NCI-H2196 (cell line): ENCODE measurements at regions not wholly inside any gene's neighbourhood (a gene's known extent, or its start where the extent isn't known, plus 50 kb on each side); places are given as distances from the start of the nearest gene placed in this dataset.
A peak's percentile ranks its signal among the peaks of the same experiment; 100 is the strongest.
"Not testable (repeated sequence)": the region's sequence is repeated elsewhere in the genome, so short reads cannot be mapped to it uniquely, and the experiment has no call there.

Experiments
- DNase-seq: peaks from one replicate; lab custom pipeline; 2025; ENCODE audit not compliant: unreplicated experiment; lab: John Stamatoyannopoulos, UW

DNA sequence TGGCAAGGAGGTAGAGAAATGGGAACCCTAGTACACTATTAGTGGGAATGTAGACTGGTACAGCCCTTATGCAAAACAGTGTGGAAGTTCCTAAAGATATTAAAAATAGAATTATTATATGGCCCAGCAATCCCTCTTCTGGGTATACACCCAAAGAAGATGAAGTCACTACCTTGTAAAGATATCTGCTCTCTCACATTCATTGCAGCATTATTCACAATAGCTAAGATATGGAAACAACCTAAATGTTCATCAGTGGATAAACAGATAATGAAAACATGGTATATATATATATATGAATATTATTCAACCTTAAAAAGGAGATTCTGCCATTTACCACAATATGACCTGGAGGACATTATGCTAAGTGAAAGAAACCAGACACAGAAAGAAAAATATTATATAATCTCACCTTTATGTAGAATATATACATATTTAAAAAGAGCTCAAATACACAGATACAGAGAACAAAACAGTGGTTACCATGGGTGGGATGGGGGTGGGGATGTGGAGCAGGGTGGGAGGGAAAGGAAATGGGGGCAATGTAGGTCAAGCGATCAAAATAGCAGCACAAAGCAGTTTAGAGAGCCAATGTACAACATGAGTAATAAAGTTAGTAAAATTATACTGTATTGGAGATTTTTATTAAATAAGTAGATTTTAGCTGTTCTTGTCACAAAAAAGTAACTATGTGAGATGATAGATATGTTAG is 138.6 kb downstream of the SPRY1 start:
- DNase-seq, result no peak

DNA sequence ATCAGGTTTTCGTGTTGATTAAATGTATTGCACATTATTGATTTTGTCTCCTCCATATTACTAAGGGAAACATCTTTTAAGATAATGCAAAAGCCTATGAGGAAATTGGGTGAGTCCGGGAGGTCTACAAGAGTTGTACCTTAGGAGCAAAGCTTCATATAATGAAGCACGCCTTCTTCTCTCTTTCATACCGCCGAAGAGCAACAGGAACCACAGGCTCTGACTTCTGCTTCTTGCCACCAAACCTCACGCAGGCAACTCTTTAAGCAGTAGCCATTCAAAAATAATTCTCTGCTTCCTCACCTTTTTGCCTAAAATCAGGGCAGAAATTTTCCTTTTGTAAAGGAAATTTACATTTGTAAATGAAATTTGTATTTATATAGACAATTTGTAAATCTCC is 139.6 kb downstream of the SPRY1 start:
- no peak for DNase-seq

DNA sequence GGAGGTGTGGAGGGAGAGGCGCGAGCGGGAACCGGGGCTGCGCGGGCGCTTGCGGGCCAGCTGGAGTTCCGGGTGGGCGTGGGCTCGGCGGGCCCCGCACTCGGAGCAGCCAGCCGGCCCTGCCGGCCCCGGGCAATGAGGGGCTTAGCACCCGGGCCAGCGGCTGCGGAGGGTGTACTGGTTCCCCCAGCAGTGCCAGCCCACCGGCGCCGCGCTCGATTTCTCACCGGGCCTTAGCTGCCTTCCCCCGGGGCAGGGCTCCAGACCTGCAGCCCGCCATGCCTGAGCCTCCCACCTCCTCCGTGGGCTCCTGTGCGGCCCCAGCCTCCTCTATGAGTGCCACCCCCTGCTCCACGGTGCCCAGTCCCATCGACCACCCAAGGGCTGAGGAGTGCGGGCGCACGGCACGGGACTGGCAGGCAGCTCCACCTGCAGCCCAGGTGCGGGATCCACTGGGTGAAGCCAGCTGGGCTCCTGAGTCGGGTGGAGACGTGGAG is 141.4 kb downstream of the SPRY1 start:
- not testable (repeated sequence) for DNase-seq

DNA sequence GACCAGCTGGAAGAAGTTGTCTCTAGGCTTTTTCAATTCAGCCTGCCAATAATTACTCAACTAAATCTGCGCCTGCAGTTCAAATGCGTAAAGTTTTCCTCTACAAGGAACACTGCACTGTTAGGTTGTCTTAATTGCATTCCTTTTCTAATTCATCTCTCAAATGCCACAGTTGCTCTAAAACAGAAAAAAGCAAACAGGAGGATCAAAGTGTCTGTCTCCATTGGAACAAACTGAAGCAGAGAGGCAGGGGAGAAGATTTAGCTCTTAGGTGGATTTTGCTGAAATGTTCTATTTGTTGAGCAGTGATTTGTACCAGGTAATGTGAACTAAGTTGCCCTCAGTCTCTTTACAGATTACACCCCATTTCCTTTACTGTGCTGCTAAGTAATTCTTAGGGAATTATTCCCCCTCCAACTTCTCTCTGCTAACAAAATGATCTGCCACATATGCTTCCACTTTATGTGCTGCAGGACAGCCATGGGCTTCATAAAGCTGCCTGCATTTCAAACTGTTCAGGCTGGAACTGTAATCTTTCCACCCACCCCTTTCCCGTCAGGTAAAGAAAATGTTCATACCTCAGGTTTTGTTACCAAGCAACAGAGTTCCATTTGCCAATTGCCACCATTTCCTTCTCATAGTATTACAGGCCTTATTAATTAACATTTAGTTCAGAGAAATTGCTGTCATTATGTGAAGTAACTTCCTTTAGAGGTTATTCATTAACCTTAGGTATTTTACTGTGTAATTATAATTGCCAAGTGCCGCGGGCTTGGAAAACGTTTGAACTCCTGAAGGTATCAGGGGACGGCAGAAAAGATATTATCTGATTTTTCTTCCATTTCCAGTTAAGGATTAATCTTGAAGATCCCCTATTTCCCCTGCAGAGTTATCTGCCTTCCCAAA is 149.3 kb downstream of the SPRY1 start:
- no peak for DNase-seq

DNA sequence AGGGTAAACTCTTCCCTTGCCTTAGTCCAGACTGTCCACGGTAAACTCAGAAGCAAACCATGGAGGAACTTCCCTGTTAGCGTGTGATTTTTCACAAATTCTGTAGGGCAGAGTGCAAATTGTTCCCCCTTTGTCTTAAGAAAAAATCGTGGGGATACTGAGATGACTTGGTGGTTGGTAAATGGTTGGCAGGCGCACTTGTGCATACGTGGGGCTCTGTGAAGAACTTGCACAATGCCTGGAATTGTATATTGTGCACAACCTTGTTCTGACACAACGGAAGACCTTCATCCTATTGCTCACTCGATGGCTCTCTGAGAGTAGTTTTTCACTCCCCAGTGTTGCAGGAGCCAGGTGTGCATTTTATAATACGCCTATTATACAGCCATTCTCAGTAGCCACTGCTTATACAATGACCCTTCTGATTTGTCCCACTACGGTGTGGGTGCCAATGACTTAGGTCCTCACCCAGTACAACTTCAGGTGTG is 150.0 kb downstream of the SPRY1 start:
- DNase-seq, result no peak

DNA sequence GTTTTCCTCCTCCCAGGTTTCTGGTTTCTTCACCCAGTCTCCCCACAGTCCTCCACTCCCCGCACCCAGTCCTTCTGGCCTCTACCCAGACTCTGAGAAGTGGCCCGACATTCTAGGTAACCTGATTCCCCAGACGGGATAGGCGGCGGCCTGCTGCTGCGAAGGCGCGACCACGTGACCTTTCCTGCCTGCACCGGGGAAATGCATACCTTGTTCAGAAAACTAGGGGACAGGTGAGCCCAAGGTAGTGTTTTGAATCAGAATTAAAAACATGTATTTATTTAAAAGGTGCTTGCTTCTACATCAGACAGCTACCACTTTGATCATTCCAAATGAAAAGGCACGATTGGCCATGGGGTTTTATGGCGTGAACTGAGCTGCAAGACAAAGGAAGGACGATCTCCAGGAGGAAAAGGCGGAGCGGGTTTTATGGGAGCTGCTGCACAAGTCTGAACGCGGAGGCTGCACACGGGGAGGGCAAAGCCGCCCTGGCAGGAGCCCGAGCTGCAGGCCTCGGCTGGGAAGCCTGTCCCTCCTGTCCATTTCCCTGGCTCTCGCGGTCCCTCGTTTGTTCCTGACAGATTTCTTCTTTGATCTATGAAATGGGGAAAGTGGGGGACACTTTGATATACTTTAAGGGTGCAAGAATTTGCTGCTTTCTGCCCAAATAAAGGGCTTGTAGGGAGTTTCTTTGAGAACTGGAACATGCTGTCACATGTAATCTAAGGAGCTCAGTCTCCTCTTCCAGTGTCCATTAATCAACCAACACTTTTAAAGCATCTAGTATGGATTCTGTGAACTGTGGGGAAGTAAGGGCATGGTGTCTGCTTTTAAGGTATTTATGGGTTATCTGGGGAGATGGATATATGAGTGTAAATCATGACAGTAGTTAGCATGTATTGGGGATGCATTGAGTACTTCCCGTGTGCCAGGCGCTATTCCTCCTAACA is 150.9 kb downstream of the SPRY1 start:
- DNase-seq, result no peak

DNA sequence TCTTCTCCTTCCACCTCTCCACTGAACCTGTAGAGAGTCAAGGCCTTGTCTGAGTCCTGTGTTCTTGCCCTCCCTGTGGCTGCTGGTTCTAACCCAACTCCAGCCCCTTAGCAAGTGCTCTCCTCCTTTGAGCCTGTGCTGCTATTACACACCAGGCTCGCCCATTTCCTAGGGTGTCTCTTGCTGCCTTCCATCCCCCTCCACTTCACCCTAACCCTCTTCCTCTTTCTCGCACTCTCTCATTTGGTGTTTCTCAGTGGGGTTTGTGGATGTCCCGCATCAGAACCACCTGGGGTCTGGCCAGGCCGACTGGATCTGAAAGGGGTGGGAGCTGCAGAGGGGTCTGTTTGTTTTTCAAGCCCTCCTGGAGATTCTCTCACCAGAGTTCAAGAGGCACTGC is 156.7 kb downstream of the SPRY1 start:
- no peak for DNase-seq

DNA sequence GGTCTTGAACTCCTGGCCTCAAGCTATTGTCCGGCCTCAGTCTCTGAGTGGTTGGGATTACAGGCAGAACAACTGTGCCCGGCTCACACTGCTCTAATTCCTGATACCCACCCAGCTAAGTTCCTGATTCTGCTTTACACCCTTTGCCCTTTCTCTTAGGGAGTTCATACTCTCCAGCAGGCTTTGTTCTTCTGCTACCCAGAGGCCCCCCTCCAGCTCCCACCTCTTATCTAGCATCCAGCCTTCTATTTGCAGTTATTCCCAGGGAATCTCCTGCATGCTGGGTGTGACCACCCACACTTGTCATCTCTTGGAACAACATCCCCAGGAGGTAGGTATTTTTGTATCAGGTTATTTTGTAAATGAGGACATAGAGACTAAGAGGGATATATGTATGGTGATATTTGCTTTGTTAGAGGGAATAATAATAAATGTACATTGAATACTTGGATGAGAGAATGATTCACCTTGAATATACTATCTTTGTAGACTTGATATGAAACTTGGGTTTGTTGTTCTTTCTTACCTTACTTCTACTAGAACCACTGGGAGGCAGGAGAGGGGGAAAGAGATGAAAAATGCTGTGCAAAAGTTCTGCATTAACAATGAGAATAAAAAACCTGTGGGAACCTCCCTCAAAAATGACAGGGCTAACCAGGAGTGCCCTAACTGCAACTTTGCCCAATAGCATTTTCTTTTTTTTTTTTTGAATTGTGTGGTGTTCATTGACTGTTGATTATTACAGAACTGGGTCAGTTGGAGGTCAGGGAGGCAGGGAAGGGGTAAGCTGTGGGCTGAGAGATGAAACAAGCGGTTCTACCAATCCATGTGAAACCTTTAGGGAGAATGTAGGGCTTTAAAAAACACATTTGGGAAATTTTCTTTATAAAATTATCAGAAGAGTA is 157.4 kb downstream of the SPRY1 start:
- no peak for DNase-seq

DNA sequence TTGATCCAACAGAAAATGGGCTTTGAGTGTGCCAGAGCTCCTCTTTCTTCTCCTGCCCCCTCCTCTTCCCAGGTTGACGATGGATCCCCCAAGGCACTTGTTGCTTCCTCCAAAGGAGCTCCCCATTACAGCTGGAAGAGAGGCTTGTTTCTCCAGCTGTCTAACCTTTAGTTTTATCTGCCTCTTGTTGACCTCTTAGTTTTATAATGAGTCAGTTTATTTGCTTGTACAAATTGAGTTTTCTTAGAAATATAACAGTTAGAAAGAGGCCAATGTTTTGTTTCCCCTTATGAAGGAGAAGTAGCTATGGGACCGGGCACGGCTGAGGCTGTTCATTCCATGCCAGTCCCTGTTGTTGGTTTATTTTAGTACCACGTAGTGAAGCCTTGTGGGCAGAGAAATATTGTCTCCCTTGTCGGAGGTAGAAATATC is 158.2 kb downstream of the SPRY1 start:
- no peak for DNase-seq

DNA sequence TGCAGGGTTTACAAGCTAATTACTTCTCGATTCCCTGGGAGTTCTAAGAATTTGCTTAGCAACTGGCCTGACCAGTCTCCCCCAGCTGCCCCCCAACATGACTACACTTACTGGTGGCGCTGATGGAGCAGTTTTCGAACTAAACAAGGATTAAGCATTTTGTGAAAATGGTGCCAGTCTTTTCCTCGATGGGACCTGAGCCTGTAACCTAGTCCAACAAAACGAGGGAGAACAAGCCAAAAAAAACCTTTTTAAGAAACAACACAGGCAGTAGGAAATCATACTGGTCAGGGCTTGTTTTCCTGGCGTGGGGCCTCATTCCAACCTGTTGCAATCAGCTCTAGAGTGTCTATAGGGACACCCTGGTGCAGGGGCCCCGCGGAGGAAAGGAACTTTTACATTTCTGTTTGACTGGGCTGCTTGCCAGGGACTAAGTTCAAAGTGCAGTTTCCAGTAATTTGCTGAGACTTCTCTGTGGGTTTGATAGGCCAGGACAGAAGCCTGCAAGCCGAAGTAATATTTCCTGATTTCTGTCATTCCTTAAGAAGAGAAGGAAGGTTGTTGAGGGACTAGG is 158.7 kb downstream of the SPRY1 start:
- DNase-seq, result peak; percentile 2

DNA sequence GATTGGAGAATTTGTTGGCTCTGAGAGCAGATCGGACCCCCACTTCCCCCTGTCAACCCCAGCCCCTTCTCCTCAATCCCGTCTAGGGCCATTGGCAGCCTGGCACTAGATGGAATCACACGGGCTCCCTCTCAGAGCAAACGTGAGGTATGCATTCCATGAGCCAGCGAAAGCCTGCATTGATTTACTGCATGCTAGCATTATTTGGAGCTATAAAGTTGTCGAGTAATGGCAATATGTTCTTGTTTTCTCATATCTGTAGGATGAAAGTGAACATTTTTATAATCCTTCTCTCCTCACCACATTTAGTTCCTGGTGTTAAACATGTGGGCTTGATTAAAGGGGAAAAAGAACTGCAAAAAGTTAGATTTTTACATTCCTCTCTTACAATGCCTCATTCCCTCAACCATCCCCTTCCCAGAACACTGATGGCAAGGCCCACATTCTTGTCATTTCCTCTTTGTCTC is 159.2 kb downstream of the SPRY1 start:
- DNase-seq, result no peak

DNA sequence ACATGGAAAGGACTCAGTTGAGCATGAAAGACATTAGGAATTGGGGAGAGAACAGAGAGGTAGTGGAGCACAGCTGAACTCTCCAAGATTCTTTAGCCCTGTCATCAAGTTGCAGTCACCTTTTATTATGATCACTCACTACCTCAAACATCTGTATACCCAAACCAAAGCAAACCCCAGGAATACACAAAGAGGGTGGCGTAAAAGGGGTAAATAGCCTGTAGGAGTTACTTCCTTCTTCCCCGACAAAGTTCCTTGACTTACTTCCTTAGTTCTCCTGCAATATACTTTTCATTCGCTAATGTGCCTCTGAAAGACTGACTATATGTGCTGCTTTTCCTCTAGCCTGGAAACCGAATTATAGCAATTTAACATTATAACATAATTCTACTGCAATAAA is 159.9 kb downstream of the SPRY1 start:
- no peak for DNase-seq

DNA sequence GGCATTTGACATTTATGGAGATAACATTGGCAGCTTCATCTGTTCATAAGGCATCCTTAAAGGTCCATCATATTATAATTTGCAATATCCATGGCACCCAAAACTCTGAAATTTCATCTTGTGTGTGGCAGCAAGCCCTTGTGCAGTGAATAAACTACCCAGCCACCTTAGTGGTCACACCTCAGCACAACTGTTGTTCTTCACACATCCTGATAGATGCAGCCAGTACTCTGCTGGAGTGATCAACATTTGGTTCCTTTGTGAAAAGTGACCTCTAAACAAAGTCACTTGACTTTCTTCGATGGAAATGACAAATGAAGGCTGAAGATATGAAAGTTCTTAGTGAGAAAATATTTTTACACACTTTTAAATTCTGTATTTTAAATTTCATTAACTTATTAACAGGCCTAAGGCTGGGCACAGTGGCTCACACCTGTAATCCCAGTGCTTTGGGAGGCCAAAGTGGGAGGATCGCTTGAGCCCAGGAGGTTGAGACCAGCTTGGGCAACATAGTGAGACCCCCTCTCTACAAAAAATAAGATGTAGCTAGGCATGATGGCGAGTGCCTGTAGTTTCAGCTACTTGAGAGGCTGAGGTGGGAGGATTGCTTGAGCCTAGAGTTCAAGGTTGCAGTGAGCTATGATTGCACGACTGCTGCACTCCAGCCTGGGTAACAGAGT is 161.4 kb downstream of the SPRY1 start:
- DNase-seq, result no peak

DNA sequence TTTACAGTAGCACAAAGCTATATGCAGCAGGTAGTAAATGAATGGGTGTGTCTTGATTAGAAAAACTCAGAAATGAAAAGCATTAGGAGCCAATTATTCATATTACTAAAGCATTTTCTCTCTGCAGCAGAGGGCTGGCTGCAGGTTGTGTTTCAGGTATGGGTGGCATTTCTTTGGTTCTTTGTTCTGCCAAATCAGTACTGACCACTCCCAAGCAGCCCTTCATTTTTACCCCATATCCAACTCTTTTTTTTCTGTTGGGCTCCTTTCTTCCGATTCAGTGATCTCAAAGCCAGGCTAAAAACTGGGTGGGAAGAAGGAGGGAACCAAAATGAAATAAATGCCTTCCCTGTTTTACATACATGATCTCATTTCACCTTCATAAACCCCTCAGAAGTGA is 162.3 kb downstream of the SPRY1 start:
- DNase-seq, result no peak

DNA sequence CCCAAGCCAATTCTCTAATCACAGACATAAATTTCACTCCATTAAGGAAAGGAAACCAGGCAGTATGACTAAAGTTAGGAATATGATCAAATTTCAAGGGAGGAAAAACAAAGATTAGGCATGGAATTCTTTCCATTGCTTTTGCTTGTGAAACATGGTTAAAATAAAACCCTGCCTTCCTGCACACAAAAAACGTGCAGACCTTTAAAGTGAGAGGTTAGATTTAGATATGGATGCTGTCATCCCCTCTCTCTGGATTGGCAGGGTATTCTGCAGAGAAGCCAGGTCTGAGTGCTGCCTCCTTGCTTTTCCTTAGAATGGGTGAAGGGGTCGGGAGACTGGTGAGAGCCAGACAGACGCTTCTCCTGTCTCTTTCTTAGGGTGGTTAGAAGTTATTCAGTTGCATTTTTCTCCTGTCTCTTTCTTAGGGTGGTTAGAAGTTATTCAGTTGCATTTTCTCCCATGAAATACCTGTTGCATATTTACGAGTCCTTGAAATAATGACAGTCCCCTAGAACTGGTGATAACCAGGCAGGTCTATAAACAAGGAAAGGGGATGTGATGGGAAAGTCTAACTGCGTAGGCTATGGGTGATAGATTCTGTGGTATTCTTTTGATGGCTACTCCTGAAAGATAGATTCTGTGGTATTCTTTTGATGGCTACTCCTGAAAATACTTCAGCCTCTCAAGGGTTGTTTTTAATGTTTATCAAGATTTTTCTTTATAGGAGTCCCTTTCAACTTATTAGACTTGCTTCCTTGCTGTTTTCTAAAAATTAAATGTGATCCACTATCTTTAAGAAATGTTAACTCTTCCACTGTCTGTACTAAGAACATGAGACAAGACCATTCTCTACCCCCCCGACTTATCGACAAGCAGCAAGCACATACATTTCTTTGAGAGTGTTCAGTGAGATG is 163.6 kb downstream of the SPRY1 start:
- DNase-seq, result no peak

DNA sequence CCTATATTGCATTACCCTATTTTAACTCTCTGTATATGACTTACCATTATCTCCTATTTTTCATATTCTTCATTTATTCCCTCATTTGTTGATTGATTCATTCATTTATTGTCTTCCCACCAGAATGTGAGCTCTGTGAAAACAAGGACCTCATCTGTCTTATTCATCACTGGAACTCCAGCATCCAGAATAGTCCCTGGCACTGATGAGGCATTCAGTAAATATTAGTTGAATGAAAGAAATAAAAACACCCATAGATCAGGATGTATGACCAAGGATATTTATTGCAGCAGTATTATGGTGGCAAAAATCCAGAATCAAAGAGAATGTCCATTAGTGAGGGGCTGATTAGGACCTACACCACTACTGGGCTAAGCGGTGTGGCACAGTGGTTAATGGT is 164.9 kb downstream of the SPRY1 start:
- DNase-seq, result no peak

DNA sequence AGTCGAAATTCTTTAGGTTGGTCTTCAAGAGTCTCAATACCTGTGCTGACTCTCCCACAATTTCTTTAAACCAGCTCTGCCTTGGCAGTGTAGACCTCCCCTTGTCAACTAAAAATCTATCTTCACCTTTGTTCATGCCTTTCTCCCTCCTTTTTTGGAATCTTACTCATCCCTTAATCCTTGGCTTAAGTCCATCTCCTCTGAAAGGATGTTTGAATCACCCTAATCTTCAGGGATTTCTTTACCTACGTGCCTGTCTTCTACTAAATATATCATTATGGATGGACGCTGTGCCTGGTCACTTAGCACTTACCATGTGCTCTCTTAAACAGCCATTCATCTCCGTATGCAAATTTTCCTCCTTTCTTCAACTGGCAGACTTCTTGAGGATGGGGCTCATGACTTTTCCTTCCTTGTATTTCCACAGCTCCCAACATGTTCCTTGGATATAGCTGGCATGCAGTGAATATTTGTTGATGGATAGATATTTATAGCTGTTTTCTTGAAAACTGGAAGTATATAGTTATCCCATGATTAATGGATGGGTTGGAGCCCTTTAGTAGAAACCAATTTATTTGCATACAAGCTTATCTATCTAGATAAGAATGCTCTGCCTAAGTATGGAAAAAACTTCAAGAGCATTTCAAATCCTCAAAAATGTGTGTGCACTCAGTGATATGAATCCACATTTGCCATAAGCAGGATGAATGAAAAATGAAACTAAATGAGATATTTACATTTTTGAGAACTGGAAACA is 166.6 kb downstream of the SPRY1 start:
- DNase-seq, result no peak
